D721Med (cell line): ENCODE measurements at regions not wholly inside any gene's neighbourhood (a gene's known extent, or its start where the extent isn't known, plus 50 kb on each side); places are given as distances from the start of the nearest gene placed in this dataset.

Source experiments
- DNase-seq: peaks from one replicate; pipeline ENCODE4 v3.0.0; 2011; ENCODE audit warnings: low spot score; ENCODE audit not compliant: insufficient read length
- FAIRE-seq: peaks from 2 replicates; lab custom pipeline; 2011; peaks lifted over from hg19 to GRCh38; lab: Jason Lieb, UNC
- CTCF ChIP-seq: IDR thresholded peaks from 2 replicates; pipeline ENCODE4 v1.5.1; 2012; ENCODE audit warnings: mild to moderate bottlenecking, control low read depth; ENCODE audit not compliant: insufficient read depth; ENCODE audit errors: missing control alignments

DNA sequence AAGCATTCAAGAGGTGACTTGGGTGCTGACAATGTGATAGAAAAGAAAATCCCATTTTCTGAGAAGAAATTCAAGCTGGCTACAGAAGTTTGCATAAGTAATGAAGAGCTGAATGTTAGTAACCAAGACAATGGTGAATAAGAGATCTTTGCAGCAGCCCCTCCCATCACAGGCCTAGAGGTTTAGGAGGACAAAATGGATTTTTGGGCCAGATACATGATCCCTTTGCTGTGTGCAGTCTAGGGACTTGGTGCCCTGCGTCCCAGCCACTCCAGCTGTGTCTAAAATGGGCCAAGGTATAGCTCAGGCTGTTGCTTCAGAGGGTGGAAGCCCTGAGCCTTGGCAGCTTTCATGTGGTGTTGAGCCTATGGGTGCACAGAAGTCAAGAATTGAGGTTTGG lies 107.0 kb upstream of the EPHA5 start:
- DNase-seq (no peak), FAIRE-seq (no peak)
- no peak for TF ChIP-seq CTCF

DNA sequence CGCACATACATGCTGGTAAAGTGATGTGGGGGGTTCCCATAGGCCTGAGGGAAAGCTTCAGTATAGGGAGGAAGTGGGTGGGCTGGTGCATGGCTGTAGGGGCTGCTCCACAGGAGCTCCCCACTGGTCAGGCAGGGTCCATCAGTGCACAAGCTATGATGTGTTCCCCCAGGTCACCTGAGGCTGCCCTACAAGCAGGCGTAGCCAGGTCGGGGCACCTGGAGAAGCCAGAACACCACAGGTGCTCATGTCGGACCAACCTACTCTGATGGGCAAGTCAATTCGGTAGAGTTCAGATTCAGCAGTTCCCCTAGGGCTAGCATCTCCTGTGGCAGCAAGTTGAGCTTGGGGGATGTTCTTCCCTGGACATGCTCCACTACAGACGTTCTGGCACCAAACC lies 103.3 kb upstream of the EPHA5 start:
- DNase-seq (no peak), FAIRE-seq (no peak)
- no peak for TF ChIP-seq CTCF

DNA sequence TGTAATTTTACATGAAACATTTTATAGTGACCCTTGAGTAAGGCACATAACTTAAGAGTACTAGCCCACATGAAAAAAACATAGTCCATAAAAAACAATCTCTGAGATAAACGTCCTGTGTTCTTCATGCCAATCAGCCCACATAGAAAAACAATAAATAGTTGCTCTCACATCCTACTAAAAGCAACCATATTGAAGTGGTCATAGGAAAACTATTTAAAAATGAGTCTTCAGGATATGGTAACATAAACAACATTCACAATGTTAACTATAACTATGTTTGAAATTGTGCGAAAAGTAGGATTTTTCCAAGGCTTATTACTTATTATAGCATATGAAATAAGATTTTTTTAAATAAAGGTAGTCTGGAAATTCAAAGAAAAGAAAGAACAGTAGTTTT lies 77.1 kb upstream of the EPHA5 start:
- DNase-seq = no peak
- no peak for TF ChIP-seq CTCF
- no peak for FAIRE-seq

DNA sequence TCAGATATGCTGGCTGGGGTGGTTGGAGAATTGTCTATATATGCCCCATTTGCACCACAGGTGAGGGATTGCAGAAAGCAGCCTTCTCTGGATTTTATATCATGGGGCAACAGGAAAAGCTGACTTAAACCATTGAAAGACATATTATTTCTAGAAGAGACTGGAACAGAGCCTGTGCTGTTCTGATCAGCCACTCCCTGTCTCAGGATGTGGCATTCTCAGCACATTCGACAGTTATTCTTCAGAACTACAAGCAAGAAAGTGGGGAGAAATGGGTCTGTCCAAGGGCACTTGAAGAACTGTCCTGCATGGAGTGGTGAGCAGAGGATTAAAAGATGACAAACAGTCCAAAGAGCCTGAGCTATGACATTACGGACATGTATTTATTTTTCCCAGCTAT lies 67.8 kb upstream of the EPHA5 start:
- DNase-seq (no peak), FAIRE-seq (no peak)
- no peak for TF ChIP-seq CTCF

- DNase-seq = no peak
- TF ChIP-seq CTCF = no peak
- FAIRE-seq = no peak
Observed at GRCh38 chr4:65737672-65738071, 67.4 kb upstream of the EPHA5 start.

GRCh38 chr4:65724973-65725372 lies 54.7 kb upstream of the EPHA5 start:
- FAIRE-seq = no peak
- TF ChIP-seq CTCF = no peak
- no peak for DNase-seq
